ENCODE measurements at regions not wholly inside any gene's neighbourhood (a gene's known extent, or its start where the extent isn't known, plus 50 kb on each side); places are given as distances from the start of the nearest gene placed in this dataset.

GRCh38 chr5:17160756-17161040 lies 56.7 kb upstream of the BASP1 start:
- Histone ChIP-seq H3K27ac (replicated peaks) (no peak overlapping the region), H3K4me3 (replicated peaks; ENCODE audit: insufficient read depth, low read length) (no peak overlapping the region), H3K27me3 (ENCODE audit: insufficient read depth, poor library complexity, severe bottlenecking) (no peaks in the 10 kb centered on the region)

GRCh38 chr5:17161662-17162061 lies 55.8 kb upstream of the BASP1 start:
- Histone ChIP-seq H3K27me3 (ENCODE audit: insufficient read depth, poor library complexity, severe bottlenecking) (no peaks in the 10 kb centered on the region), H3K27ac (replicated peaks) (no peak overlapping the region), H3K4me3 (replicated peaks; ENCODE audit: insufficient read depth, low read length) (no peak overlapping the region)
- TF ChIP-seq, protein P1, sequence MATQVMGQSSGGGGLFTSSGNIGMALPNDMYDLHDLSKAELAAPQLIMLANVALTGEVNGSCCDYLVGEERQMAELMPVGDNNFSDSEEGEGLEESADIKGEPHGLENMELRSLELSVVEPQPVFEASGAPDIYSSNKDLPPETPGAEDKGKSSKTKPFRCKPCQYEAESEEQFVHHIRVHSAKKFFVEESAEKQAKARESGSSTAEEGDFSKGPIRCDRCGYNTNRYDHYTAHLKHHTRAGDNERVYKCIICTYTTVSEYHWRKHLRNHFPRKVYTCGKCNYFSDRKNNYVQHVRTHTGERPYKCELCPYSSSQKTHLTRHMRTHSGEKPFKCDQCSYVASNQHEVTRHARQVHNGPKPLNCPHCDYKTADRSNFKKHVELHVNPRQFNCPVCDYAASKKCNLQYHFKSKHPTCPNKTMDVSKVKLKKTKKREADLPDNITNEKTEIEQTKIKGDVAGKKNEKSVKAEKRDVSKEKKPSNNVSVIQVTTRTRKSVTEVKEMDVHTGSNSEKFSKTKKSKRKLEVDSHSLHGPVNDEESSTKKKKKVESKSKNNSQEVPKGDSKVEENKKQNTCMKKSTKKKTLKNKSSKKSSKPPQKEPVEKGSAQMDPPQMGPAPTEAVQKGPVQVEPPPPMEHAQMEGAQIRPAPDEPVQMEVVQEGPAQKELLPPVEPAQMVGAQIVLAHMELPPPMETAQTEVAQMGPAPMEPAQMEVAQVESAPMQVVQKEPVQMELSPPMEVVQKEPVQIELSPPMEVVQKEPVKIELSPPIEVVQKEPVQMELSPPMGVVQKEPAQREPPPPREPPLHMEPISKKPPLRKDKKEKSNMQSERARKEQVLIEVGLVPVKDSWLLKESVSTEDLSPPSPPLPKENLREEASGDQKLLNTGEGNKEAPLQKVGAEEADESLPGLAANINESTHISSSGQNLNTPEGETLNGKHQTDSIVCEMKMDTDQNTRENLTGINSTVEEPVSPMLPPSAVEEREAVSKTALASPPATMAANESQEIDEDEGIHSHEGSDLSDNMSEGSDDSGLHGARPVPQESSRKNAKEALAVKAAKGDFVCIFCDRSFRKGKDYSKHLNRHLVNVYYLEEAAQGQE (IDR thresholded peaks at IDR 0.05; ENCODE audit: insufficient replicate concordance, low read depth) = no peak
- no peak for TF ChIP-seq GABPA (IDR thresholded peaks at IDR 0.05; ENCODE audit: low read depth)
- no peak for TF ChIP-seq POLR2AphosphoS5 (IDR thresholded peaks at IDR 0.05; ENCODE audit: low read depth)
- TF ChIP-seq, protein P2, sequence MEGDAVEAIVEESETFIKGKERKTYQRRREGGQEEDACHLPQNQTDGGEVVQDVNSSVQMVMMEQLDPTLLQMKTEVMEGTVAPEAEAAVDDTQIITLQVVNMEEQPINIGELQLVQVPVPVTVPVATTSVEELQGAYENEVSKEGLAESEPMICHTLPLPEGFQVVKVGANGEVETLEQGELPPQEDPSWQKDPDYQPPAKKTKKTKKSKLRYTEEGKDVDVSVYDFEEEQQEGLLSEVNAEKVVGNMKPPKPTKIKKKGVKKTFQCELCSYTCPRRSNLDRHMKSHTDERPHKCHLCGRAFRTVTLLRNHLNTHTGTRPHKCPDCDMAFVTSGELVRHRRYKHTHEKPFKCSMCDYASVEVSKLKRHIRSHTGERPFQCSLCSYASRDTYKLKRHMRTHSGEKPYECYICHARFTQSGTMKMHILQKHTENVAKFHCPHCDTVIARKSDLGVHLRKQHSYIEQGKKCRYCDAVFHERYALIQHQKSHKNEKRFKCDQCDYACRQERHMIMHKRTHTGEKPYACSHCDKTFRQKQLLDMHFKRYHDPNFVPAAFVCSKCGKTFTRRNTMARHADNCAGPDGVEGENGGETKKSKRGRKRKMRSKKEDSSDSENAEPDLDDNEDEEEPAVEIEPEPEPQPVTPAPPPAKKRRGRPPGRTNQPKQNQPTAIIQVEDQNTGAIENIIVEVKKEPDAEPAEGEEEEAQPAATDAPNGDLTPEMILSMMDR (IDR thresholded peaks at IDR 0.05; ENCODE audit: insufficient read depth, low read length) = no peak
- TF ChIP-seq SPI1 (IDR thresholded peaks at IDR 0.05; ENCODE audit: borderline replicate concordance, low read depth) = no peak
- no peak for DNase-seq (ENCODE audit: low read depth in 1 of 2, low spot score in 1 of 2)

More at GRCh38 chr5:17160756-17161040, 56.7 kb upstream of the BASP1 start:
- TF ChIP-seq, protein P2 (IDR thresholded peaks at IDR 0.05; ENCODE audit: insufficient read depth, low read length) = no peak
- TF ChIP-seq POLR2AphosphoS5 (IDR thresholded peaks at IDR 0.05; ENCODE audit: low read depth) = no peak
- TF ChIP-seq, protein P1 (IDR thresholded peaks at IDR 0.05; ENCODE audit: insufficient replicate concordance, low read depth) = no peak
- no peak for DNase-seq (ENCODE audit: low read depth in 1 of 2, low spot score in 1 of 2)

GRCh38 chr5:17163221-17163620 lies 54.2 kb upstream of the BASP1 start:
- Histone ChIP-seq H3K4me3 (replicated peaks; ENCODE audit: insufficient read depth, low read length) (no peak overlapping the region), H3K27me3 (ENCODE audit: insufficient read depth, poor library complexity, severe bottlenecking) (no peaks in the 10 kb centered on the region), H3K27ac (replicated peaks) (no peak overlapping the region)
- TF ChIP-seq GABPA (IDR thresholded peaks at IDR 0.05; ENCODE audit: low read depth) (no peak), POLR2AphosphoS5 (IDR thresholded peaks at IDR 0.05; ENCODE audit: low read depth) (no peak), SPI1 (IDR thresholded peaks at IDR 0.05; ENCODE audit: borderline replicate concordance, low read depth) (no peak)
- TF ChIP-seq, protein P1 (IDR thresholded peaks at IDR 0.05; ENCODE audit: insufficient replicate concordance, low read depth) = no peak
- TF ChIP-seq, protein P2 (IDR thresholded peaks at IDR 0.05; ENCODE audit: insufficient read depth, low read length) = no peak
- DNase-seq (ENCODE audit: low read depth in 1 of 2, low spot score in 1 of 2) = no peak

Data from HL-60 (cell line).